COR-L47 (cell line): ENCODE measurements at regions not wholly inside any gene's neighbourhood (a gene's known extent, or its start where the extent isn't known, plus 50 kb on each side); places are given as distances from the start of the nearest gene placed in this dataset.

ENCODE experiments used
- DNase-seq: peaks from one replicate; lab custom pipeline; 2025; lab: John Stamatoyannopoulos, UW

DNA sequence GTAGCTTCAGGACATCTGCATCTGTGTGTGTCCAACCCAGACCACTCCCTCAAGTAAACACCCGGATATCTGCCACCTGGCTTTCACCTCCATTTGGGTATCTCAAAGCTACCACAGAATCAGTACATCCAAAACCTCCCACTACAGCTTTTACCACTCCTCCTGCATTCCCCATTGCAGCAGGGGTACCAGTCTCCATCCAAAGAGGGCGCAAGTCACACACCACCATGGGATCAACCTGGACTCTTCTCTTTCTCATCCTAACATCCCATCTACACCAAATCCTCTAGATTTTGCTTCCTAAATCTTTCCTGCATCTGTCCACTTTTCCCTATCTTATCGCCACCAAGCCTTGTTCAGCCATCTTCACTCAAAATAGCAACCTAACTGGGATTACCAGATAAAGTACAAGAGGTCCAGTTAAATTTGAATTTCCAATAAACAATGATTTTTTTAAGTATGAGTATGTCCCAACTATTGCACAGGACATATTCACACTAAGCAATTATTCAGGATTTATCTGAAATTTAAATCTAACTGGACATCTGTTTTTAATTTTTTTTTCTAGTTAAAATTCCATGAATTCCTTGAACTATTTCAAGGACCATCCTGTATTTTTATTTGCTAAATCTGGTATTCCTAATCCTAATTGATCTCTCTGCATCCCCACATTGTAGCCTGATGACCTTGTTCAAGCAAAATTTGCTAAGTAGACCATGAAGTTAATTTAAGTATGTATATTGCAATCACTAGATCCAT is 164.3 kb upstream of the MLN start:
- DNase-seq = no peak

DNA sequence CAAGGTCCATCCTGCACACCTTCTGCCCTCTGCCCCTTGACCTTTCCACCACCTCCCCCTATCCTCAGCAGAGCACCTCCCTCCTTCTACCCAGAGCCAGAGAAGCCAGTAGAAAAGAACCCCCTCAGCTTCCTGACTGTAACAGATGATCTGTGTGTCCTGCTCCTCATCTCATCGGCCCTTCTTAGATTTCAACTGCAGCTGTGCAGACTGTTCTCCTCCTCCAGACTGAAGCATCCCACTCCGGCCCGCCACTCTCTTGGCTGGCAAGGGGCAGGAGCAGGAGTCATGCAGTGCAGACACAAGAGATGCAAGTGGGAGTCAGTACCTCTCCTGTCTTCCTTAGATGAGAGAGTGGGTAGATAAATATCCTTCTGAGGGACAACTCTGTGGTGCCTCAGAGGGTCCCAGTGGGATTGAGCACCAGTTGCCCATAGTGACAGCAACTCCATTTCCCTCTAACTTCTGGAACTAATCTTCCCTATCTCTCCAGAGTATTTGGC is 163.5 kb upstream of the MLN start:
- DNase-seq = no peak

GRCh38 chr6:33966536-33966935 is 162.7 kb upstream of the MLN start:
- DNase-seq = no peak

GRCh38 chr6:33965766-33966165 is 162.0 kb upstream of the MLN start:
- no peak for DNase-seq

DNA sequence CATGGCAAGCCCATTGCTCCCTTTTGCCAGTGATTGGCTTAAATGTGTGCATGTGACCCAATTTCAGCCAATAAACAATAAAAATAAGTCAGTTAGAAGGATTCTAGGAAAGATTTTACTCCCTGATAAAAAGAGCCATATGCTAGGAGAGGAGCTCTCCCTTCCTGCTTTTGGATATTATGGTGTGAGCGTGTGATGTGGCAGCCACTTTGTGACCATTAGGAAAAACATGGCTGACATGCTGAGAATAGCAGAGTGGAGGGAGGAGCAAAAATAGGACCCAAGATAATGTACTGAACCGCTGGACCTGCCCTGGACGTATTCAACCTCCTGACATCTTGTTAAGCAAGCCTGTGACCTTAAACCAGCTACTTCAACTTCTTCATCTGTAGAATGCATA is 160.6 kb upstream of the MLN start:
- no peak for DNase-seq

DNA sequence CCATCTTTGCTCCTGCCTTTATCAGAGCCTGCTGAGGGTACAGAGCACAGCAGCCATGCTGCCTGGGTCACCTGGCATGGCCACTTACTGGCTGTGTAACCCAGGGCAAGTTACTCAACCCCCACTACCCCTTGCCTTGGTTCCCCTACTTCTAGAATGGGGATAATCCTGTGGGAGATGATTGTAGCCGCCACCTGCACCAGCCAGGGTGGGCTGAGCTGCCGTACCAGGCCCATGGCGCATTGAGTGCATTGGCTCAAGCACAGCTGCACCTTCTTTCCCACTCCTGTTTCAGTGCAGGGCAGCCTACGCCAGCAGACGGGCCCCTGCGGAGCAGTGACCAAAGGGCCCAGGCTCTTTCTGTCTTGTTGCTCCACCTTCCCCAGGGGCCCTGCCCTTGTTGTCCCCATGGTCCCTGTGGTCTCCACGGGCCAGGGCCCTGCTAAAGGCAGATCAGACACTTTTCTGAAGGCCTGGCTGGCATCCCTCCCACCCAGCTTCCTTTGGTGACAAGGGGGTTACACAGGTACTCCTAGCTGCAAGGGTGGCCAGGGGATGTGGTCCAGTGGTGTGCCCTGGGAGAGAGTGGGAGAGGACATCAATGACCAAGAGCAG is 159.4 kb upstream of the MLN start:
- DNase-seq = no peak

DNA sequence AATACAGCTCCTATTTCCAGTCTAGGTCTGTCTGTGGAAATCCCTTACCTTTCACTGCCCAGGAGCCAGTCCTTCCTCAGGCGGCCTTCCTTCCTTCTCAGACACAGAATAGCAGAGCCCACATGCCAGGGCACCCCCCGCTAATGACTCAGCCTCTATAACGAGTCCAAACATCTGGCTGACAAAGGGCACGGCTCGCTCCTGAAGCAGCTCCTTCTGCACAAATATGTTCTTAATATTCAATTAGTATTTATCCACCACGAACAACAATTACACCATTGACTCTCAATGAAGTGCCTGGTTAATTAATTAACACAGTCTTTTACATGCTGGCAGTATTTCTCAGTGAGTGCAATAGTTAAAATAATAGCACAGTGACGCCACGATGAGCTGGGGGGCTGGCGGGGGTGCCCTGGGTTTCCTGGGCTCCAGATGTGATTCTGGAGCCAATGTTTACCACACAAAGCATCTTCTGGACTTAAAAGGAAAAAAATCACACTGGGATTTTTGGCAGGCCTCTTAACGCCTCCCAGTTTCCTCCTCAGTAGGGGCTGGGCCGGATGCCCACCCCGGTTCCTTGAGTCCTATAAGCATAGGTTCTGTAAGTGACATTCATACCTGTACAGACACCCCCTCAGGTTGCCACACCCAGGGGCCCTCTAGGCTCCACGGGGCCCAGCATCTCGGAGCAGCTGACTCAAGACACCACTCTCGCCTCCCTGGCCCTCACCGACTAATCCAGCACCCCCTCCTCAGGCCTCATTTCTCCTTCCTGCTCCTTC is 158.6 kb upstream of the MLN start:
- no peak for DNase-seq

- DNase-seq = no peak
Measured at GRCh38 chr6:33961691-33962090, 157.9 kb upstream of the MLN start.

DNA sequence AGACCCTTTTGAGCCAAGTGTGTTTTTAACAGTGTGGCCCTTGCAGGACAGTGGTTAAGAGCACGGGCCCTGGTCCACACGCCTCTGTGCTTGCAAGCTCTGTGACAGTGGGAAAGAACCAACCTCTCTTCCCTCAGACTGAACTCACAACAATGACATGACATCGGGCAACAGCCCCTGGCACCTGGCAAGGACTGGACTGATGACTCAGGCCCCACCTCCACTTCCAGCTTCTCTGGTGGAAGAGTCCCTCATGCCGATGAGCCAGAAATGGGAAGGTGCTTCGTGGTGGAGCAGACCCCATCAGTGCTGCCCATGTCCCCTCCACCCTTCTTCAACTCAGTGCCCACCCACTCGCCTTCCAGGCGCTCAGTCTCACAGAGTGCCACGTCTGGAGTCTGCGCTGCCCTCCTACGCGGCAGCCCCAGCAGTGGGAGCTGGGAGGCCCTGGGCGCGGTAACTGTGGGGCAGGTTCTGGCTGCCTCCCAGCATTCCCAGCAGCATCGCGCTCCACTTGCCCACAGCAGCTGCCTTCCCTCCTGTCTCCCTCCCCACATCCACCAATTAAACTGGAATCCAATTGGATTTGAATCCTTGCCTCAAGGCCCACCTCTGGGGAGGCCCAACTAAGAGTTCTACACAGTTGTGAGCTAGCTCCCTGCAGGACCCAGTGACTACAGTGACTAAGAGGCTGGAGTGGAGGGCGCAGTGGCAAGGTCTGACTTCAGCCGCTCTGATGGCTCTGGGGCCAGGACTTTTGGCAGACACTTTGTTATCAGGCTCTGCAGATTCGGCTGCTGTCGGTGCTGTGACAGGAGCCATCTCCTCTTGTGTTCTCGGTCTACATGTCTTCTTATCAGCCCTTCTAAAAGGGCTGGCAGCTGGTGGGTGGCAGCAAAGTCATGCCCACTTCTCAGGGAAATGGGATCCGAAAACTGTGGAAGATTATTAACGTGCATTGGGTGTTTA is 156.8 kb upstream of the MLN start:
- DNase-seq = no peak

- no peak for DNase-seq
Measured at GRCh38 chr6:33959661-33960344, 156.0 kb upstream of the MLN start.

- DNase-seq = no peak
Measured at GRCh38 chr6:33959329-33959651, 155.5 kb upstream of the MLN start.

- peak; percentile 67 for DNase-seq
Measured at GRCh38 chr6:33958526-33959328, 154.9 kb upstream of the MLN start.

- DNase-seq = no peak
Measured at GRCh38 chr6:33957892-33958525, 154.2 kb upstream of the MLN start.

GRCh38 chr6:33957131-33957891 is 153.5 kb upstream of the MLN start:
- no peak for DNase-seq

DNA sequence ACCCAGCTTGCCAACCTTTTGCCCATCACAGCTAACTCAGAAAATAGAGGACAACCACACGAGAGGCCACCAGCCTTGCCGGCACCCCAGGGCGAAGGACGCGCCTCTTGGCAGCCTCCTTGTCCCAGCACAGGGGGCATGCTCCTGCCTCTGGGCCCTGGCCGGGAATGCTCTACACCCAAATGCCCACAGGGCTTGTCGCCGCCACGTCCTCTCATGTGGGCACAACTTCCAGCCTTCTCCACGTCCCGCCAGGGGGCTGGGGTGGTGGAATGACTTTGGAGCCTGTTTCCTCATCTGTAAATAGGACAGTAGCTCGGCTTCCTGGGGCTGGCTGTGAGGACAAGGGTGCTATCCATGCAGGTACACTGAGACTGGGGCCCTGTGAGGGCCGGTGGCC is 152.4 kb upstream of the MLN start:
- DNase-seq = no peak

GRCh38 chr6:33955566-33955965 is 151.8 kb upstream of the MLN start:
- no peak for DNase-seq

GRCh38 chr6:33954453-33954852 is 150.7 kb upstream of the MLN start:
- no peak for DNase-seq

DNA sequence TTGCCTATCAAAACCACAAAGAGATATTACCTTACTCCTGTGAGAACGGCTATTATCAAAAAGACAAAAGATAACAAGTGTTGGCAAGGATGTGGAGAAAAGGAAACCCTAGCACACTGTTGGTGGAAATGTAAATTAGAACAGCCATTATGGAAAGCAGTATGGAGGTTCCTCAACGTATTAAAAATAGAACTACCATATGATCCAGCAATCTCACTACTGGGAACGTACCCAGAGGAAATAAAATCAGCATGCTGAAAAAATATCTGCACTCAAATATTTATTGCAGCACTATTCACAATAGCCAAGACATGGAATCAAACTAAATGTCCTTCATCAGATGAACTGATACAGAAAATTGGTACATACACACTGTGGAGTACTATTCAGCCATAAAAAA is 149.4 kb upstream of the MLN start:
- DNase-seq = no peak

GRCh38 chr6:33952016-33952415 is 148.2 kb upstream of the MLN start:
- DNase-seq = no peak
